ENCODE measurements at regions not wholly inside any gene's neighbourhood (a gene's known extent, or its start where the extent isn't known, plus 50 kb on each side); places are given as distances from the start of the nearest gene placed in this dataset.

DNA sequence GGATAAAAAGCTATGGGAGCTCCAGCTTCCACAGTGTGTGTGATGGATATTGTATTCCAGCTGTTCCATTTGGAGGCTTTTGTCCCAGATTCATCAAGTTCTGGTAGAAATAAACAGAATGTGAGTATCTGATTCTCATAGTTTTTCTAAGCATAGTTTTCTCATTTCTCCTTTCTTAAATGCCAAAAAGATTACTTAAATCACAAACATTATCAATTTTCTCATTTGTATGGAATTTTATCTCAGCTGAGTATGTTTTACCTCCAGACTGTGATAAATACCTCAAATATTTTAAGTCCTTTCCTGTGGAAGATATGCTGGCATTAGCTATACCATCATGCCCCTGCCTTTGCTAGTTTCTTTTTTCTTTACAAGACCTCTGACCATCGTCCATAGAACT, 767.3 kb downstream of the TFAP2A start:
- DNase-seq, result no peak

DNA sequence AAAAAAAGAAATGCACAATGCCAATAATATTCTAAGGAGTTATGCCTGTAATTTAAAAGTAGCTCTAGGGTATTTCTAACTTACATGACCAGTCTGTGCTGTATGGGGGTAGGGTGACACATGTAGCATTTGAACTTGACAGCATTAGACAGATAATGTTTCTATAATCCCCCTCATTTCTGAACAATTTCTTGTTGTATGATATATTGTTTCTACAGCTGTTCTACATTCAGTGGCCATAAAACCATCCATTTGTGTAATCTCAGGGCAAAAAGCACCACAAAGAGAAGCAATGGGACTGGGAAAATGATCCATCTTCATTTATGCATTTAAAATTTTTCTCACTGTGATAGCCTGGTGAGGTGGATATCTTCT, 767.8 kb downstream of the TFAP2A start:
- DNase-seq, result no peak

DNA sequence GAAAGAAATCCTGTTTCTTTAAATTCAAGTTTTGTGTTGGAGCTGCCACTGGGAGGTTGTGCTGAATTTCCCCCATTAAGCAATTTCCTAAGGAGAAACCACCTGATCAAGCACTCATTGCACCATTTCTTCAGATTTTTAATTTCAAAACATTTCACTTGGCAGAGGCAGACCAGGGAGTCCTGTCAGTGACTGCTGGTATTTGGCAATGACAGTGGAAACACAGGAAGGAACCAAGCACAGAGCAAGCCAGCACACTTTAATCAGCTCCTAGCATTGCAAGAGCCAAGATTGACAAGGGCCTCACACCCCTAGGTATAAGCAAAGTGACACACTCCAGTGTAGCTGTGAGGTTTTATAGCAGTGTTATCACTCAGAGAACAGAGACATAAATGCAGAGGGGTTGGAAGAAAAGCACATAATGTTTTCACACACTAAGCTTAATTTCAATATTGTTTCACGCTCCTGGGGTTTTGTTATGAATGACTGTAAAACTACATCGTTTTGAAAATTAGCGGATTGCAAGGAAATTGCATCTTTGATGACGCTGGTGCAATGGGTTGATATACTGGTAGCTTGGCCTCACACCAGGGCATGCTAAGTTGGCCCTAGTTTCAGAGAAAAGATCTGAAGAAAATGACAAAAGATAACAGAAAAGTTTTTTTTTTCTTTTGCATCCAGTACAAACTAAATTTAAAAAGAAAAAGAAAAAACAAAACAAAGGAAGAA, 768.4 kb downstream of the TFAP2A start:
- DNase-seq, result no peak

DNA sequence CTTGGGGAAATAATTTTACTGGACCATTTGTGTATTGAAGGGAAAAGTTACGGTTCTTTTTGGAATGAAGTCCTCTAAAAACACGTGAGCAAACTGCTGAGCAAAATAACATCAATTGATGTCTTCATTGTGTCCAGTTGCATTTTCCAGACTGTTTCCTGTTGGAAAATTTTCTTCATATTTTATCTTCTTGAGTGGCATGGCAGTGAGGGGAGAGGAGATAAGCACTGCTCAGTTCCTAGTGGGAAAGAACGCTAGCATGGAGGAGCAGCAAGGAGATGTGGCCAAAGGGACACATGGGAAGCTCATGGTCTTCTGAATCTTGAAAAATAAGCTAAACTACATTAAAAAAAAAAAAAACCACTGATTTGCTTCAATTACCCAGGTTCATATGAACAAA, 776.0 kb downstream of the TFAP2A start:
- DNase-seq, result no peak

DNA sequence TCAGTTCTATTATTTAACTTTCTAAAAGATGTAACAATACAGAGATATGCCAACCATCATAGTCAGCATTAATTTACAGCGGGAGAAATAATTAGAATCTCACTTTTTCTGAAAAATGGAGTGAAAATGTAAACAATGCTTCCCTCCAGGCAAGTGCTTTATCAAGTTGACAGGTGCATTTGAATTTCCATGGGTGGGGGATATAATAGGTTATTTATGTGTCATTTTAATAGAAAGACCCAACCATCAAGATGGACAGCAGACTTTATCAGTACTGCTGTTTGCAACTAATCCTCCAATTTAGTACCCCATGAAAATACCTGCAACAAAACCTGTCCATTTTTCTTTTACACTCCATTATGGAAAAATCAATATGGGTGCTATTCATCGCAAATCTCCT, 780.1 kb downstream of the TFAP2A start:
- DNase-seq, result no peak

DNA sequence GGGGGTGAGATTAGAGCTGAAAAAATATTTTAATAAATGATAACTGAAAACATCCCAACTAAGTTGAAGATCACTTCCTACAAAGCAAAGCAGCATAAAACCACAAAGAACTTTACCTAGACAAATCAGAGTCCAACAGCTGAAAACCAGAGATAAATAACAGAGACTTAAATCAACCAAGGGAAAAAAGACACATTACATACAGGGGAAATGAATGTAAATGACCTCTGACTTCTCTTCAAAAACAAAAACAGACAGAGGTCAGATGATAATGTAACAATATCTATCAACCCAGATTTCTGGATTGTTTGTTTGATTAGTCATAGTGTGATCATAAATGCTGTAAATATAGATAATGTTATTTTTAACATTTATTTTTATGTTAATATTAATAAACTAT, 782.8 kb downstream of the TFAP2A start:
- no peak for DNase-seq

DNA sequence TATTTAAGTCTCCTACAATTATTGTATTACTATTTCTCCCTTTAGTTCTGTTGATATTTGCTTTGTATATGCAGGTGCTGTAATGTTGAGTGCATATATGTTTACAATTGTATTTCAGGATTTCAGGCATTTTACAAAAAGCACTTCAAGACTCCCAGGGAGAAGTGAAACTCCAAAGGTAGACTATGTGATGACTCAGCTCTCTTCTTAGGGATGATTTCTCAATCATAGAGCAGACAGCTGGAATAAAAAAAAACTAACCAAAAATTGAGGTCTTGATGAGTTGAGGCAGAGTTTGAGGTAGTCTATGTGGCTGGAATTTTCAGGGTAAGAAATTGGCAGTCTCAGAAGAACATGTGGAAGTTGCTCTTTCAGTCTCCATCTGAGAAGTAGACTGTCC, 786.1 kb downstream of the TFAP2A start:
- DNase-seq, result no peak

DNA sequence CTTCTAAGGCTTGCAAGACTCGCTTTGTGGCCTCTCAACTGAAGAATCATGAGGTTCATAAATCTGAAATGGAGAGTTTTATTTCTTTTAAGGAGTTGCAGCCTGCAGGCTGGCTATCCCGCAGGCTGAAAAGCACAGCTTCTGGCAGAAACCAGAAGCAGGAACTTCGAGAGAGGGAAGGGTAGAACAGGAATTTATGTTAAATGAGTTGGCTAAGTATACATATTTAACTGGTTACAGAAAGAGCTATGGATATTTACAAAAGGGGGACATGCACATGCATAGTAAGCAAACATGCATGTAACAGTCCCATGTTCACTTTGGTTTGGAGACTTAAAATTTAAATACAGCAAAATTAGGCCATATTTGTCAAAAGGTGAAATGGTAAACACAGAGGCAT, 787.0 kb downstream of the TFAP2A start:
- DNase-seq, result no peak

DNA sequence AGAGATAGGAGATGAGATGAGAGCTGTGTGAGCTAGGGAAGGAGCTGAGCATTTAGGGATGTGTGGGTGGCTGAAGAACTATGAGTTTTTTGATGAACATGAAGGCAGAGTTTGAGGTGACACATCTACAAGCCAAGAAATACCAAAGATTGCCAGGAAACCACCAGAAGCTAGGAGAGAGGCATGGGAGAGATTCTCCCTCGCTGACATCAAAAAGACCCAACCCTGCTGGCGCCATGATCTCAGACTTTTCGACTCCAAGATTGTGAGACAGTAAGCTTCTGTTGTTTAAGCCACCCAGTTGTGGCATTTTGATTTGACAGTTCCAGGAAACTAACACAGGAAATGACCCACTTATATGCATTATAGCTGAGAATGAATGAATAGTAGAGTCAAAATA, 790.9 kb downstream of the TFAP2A start:
- no peak for DNase-seq

DNA sequence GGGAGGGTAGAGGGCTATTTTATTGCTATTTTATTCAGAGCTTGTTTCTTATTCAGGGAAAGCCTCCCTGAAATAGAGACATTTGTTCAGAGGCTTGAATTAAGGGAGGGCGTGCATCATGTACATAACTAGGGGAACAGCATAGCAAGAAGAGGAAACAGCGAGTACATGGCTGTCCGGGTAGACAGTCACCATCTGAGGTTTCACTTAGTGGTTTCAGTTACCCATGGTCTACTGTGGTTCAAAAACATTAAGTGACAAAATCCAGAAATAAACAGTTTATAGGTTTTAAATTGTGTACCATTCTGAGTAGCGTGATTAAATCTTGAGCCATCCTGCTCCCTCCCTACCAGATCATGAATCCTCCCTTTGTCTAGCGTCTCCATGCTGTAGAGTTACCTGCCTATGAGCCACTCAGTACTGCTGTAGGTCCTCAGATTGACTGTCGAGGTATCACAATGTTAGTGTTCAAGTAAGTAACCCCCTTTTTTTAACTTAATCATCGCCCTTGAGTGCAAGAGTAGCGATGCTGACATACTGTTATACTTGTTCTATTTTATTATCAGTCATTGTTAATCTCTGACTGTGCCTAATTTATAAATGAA, 791.5 kb downstream of the TFAP2A start:
- DNase-seq, result no peak

DNA sequence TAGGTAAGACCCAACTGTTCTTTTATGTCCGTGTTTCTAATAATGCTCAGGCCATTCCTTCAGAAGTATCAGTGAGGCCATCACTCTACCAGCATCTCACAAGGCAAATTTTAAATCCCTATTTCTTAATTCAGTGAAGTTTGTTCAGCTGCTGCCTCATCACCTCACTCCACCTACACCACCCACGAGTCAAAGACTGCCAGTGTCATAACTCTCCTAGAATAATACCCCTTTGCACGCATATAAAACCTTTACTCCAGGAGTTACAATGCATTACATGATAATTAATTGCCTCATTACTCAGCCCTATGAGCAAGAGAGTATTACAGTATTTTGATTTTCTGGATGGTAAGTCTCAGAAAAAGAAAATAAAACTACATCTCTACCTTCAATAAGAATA, 793.6 kb downstream of the TFAP2A start:
- DNase-seq, result no peak

DNA sequence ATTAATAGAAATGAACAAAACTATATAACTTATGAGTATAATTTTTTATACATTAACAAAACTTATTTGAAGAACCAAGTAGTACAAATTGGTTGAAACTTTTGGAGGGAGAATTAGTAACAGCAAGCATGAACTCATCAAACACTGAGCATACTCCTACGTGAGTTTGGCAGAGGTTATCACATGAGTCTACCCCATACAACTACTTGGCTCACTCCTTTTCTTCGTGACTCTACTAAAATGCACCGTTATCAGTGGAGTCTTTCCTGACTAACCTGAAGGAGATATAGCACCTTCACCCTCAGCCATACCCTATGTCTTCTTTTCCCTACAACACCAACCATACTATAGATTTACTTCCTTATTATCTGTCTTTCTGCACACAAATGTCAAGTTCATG, 794.2 kb downstream of the TFAP2A start:
- no peak for DNase-seq

DNA sequence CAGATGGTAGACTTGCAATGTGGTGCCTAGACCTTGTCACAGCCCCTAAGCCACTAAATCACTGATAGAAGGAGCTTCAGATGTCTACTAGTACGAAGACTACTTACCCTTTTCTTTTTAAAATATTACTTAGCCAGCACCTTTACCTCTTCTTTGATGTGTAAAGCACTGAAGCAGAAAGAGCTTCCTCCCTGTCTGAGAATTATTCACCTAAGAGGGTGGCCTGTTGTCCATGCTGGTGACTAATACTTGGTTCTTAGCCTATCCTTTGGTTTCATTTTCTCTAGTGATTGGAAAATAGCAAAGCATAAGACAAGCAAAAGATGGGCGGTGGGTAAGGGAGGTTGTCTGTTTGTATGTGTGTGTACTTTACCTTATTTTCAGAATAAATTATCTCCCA, 794.6 kb downstream of the TFAP2A start:
- no peak for DNase-seq

DNA sequence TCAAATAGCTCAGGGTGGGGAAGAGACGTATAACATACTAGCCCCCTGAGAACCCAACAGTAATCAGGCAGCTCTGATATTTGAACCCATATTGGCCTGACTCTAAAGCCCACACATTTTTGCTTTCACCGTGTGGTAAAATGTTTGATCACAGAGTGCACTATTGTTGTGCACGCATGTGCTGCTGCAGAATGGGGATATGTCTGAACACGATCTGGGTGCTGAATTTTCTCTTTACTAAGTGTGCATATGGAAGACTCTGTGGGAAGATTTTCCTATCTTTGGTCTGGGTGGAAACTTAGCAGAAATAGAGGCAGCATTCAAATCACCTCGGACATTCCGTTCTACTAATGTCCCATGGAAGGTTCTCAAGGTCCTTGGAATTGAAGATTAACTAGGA, 800.1 kb downstream of the TFAP2A start:
- DNase-seq, result no peak

DNA sequence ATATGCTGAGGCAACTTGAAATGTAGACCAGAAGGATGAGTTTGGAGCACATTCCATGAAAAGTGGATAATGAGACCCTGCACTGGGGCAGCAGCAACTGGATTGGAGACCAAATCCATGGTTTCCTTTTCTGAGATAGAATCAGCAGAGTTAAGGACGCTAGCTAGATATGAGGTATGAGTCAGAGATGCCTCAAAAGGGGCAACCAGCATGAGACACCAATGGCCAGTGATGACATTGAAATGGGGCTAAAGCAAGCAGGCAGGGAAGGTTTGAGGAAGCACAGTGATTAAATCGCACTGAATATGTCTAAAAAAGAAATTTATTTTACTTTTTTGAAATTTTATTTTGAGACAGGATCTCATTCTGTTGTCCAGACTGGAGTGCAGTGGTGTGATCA, 802.4 kb downstream of the TFAP2A start:
- DNase-seq, result no peak

DNA sequence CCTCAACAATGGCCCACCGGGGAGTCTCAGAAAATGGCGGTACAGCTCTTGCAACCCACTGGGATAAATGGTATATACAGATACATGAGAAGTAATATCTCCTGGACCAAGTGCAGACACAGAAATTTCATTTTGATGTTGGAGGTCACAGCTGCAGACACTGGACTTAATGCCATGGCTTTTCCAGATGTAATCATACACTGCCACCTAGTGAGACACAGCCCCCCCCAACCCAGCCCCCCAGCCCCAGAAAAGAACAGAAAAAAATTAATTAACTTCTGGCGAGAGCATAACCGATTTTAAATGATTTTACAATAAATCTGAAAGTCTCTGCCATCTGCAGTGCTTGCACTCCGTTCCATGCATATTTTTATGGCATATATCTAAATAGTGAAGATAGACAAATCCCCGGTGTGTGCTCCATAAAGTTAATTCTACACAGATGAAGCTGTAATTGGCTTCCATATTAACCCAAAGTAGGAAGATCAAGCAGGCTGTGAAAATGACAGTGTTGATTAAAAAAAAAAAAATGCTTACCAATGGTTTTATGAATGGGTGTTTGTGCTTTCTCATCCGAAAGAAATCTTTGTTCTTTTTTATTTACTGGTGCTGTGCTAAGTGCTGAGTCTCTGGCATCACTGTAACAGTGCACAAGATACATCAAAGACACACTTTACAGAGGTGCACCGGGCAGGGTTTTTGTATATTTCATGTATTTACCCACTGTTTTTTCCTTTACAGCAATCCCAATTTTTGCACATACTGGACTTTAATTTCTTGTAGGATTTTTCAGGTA, 804.1 kb downstream of the TFAP2A start:
- DNase-seq, result no peak

DNA sequence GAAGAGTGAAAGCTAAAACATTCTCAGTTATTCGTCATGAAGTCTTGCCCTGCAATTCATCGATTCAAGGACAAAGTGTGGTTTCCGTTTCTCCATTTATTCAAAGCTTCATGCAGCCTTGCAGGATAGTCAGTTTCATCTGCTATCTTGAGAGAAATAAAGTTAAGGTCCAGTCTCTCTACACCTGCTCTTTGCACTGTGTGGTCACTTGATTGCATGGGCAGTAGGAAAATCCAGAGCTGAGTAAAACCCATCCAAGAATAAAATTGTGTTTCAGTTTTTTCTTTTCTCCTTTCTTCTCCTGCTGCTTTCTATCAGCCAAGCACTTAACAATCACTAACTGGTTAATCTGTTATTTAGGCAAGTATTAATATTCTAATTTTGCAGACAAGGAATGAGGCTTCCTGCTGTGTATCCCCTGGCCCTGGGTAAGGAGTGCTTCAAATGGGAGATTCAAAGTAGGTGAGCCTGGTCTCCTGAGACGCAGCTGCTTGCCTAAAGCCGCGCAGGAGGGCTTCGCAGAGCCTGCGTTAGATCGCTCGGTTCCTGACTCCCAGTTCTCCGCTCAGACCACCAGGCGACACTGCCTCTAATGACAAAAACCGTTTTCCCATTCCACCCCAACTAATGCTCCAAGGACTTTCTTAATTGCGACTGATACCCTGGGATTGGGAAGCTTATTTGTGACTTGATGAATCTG, 808.3 kb downstream of the TFAP2A start:
- no peak for DNase-seq

DNA sequence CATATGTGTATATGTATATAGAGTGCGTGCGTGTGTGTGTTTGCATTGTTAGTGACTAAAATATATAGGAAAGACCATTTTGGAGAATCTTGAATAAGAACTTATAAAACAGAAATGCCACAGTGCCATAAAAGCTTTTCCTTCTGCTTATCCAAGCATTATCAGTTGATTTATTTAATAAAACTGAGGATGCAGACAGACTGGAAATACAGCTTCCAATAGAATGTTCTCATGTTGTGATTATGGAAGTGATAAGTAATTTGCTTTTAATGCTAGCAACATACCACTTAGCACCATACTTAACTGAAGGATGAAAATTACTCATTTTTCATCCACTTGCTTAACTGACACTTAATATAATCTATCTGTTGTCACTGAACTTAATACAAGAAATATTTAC, 820.1 kb downstream of the TFAP2A start:
- DNase-seq, result no peak

DNA sequence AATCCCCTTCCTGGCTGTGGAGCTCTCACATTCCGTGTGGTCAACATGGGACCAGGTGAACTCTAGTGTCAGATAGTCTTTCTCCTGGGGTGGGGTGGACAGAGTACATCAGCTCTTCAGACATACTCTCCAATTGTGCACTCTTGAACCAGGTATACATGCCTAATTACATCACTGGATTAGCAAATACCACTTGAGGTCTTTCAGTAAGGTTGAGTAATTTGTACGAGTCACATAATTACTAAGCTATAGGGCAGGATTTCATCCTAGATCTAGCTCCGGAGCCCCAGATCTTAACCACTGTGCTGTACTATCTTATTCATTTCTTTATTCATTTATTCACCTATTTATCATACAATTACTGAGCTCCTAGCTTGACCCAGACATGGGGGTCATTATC, 821.3 kb downstream of the TFAP2A start:
- no peak for DNase-seq

DNA sequence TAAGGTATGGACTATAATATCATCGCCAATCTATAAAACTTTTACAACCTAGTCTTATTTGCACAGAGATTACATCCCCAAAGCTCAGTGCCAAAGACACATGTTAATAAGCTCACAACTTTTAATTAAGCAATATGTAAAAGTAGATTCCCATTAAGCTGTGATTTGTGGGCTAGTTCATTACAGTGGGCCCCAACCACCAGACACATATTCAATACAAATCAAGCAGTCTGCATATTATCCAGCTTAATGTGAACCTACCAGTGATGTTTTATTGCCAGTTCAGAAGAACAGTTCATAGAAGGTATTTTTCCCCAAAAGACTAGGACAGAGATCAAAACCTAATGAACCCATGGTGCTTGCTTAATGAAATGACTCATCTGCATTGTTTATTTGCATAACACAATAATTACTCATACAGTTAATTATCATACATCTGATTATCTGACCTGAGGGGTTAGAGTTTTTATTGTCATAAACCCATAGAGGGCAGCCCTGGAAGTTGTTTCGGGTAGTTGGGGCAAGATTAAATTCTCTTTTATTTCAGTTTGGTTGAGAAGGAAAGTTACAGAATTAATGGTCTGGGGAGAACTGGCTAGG, 831.0 kb downstream of the TFAP2A start:
- no peak for DNase-seq

DNA sequence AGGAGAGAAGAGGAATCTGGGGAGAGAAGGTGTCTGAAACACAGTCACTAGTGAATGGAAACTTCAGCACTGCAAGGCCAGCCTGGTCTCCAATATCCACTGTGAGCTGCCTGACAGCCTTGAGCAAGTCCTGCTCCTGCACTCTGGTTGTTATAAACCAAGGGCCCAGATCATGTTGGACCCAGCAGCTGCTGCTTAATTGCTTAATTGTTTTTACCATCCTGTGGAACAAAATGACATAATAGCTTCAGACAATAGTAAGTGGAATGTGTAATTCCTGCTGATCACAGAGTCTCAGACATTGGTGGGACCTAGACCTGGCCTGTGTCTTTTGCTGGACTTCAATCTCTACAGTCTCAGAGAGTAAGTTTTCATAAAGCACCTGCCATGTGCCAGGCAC, 833.7 kb downstream of the TFAP2A start:
- DNase-seq, result no peak

DNA sequence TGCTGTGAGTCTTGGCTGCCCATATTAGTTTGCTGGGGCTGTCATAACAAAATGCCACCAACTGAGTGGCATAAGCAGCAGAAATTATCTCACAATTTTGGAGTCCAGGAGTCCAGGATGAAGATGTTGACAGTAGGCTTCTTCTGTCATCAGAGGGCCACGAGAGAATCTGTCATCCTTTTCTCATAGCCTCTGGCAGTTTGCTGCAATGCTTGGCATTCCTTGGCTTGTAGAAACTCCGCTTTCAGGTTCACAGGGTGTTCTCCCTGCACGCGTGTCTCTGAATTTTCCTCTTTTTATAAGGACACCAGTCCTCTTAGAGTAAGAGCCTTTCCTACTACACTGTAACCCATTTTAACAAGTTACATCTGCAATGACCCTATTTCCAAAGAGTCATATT, 838.4 kb downstream of the TFAP2A start:
- no peak for DNase-seq

DNA sequence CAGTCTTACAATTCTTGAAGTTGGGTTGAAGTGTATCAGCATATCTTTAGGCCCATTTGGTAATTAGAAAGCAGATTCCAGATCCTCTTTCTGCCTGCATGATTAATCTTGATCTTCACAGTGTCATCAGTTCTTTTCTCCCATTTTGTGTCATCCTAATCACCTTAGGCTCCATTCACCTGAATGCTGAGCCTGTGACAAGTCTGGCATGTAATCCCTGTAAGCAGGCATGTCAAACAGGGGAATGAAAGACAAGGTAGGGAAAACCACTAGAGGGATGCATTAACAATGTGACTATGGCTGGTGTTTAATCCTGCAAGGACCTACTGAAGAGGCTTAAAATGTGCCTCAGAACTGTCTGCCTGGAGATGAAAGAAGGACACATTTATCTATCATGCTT, 848.8 kb downstream of the TFAP2A start:
- DNase-seq, result no peak
